ENCODE measurements at regions not wholly inside any gene's neighbourhood (a gene's known extent, or its start where the extent isn't known, plus 50 kb on each side); places are given as distances from the start of the nearest gene placed in this dataset.

- Histone ChIP-seq H3K4me3 (no peak overlapping the region), H3K79me2 (no peaks in the 10 kb centered on the region), H4K20me1 (ENCODE audit: insufficient read depth, poor library complexity, severe bottlenecking) (no peaks in the 10 kb centered on the region), H3K27me3 (no peaks in the 10 kb centered on the region), H3K4me1 (ENCODE audit: insufficient read depth) (no peaks in the 10 kb centered on the region), H3K4me2 (no peak overlapping the region), H3K36me3 (replicated peaks; ENCODE audit: insufficient read depth, low read depth) (no peaks in the 10 kb centered on the region), H3K9me2 (replicated peaks; ENCODE audit: insufficient read depth) (no peaks in the 10 kb centered on the region), H2AFZ (no peak overlapping the region), H3K27ac (no peak overlapping the region), H3K9me3 (ENCODE audit: low read depth) (no peaks in the 10 kb centered on the region)
- TF ChIP-seq EZH2 (IDR thresholded peaks at IDR 0.05; ENCODE audit: borderline replicate concordance) (no peak), EZH2phosphoT487 (IDR thresholded peaks at IDR 0.05; ENCODE audit: low read depth, severe bottlenecking, unreplicated experiment) (no peak)
- TF ChIP-seq, protein P1, sequence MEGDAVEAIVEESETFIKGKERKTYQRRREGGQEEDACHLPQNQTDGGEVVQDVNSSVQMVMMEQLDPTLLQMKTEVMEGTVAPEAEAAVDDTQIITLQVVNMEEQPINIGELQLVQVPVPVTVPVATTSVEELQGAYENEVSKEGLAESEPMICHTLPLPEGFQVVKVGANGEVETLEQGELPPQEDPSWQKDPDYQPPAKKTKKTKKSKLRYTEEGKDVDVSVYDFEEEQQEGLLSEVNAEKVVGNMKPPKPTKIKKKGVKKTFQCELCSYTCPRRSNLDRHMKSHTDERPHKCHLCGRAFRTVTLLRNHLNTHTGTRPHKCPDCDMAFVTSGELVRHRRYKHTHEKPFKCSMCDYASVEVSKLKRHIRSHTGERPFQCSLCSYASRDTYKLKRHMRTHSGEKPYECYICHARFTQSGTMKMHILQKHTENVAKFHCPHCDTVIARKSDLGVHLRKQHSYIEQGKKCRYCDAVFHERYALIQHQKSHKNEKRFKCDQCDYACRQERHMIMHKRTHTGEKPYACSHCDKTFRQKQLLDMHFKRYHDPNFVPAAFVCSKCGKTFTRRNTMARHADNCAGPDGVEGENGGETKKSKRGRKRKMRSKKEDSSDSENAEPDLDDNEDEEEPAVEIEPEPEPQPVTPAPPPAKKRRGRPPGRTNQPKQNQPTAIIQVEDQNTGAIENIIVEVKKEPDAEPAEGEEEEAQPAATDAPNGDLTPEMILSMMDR (IDR thresholded peaks at IDR 0.05; ENCODE audit: poor library complexity), result no peak
- WGBS (ENCODE audit: low lambda C conversion rate, missing lambda C conversion rate), result 68% methylated on average over 3 of the region's 3 CpGs
- DNase-seq (ENCODE audit: low spot score), result no peak
Measured at GRCh38 chr13:90769387-90769786, 578.1 kb upstream of the MIR17HG start.

DNA sequence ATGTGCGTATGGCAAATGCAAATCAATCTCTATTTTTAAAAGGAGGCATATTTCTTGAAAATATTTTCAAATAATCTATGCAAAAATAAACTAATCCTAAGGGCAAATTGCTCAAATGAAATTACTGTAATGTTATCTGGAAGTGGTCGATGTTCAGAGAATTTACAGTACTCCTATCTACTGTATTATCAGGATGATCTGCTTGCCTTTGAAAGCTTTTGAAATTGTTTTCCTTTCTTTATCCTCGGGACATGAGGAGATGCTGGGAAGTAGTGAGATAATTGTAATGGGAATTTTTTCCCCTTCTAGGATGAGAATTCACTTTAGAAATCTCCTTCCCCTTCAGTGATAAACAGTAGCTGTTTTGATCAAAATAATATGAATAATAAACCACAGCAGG lies 577.2 kb upstream of the MIR17HG start:
- no peak for DNase-seq (ENCODE audit: low spot score)
- no peak overlapping the region for H3K4me2 ChIP-seq

DNA sequence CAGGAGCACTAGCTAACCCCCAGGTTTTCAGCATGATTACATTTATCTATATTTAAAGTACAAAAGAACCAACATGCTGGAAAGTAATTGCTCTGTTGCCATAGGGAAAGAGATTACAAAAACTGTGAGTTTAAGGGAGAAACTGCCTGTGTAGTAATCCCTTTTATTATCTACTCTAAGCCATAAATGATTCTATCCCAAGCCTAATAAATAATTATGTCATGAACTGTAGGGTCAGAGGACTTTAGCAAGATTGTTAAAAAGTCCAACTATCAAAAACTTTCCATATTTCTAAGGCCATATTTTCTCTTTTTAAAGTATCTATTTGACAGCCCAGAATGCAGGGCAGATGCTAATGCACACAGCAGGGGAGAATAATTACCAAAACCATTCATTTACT lies 573.8 kb upstream of the MIR17HG start:
- Histone ChIP-seq H4K20me1 (ENCODE audit: insufficient read depth, poor library complexity, severe bottlenecking) (no peaks in the 10 kb centered on the region), H2AFZ (no peak overlapping the region), H3K27ac (no peak overlapping the region), H3K4me2 (no peak overlapping the region), H3K36me3 (replicated peaks; ENCODE audit: insufficient read depth, low read depth) (no peaks in the 10 kb centered on the region), H3K9me2 (replicated peaks; ENCODE audit: insufficient read depth) (no peaks in the 10 kb centered on the region), H3K4me1 (ENCODE audit: insufficient read depth) (no peaks in the 10 kb centered on the region), H3K9me3 (ENCODE audit: low read depth) (no peaks in the 10 kb centered on the region), H3K79me2 (no peaks in the 10 kb centered on the region), H3K4me3 (no peak overlapping the region), H3K27me3 (no peaks in the 10 kb centered on the region)
- TF ChIP-seq, protein P1 (IDR thresholded peaks at IDR 0.05; ENCODE audit: poor library complexity), result no peak
- no peak for TF ChIP-seq EZH2 (IDR thresholded peaks at IDR 0.05; ENCODE audit: borderline replicate concordance)
- no peak for TF ChIP-seq EZH2phosphoT487 (IDR thresholded peaks at IDR 0.05; ENCODE audit: low read depth, severe bottlenecking, unreplicated experiment)
- no peak for DNase-seq (ENCODE audit: low spot score)

More for the DNA sequence above, 577.2 kb upstream of the MIR17HG start:
- Histone ChIP-seq H3K9me3 (ENCODE audit: low read depth) (no peaks in the 10 kb centered on the region), H2AFZ (no peak overlapping the region), H3K4me3 (no peak overlapping the region), H3K79me2 (no peaks in the 10 kb centered on the region), H3K4me1 (ENCODE audit: insufficient read depth) (no peaks in the 10 kb centered on the region), H3K27me3 (no peaks in the 10 kb centered on the region), H3K9me2 (replicated peaks; ENCODE audit: insufficient read depth) (no peaks in the 10 kb centered on the region), H3K36me3 (replicated peaks; ENCODE audit: insufficient read depth, low read depth) (no peaks in the 10 kb centered on the region), H3K27ac (no peak overlapping the region), H4K20me1 (ENCODE audit: insufficient read depth, poor library complexity, severe bottlenecking) (no peaks in the 10 kb centered on the region)
- WGBS (ENCODE audit: low lambda C conversion rate, missing lambda C conversion rate), result 38% methylated on average over 3 of the region's 3 CpGs
- TF ChIP-seq EZH2phosphoT487 (IDR thresholded peaks at IDR 0.05; ENCODE audit: low read depth, severe bottlenecking, unreplicated experiment), result no peak
- TF ChIP-seq, protein P1 (IDR thresholded peaks at IDR 0.05; ENCODE audit: poor library complexity), result no peak
- no peak for TF ChIP-seq EZH2 (IDR thresholded peaks at IDR 0.05; ENCODE audit: borderline replicate concordance)
